Hematopoietic multipotent progenitor cell treated with erythropoietin and hydrocortisone succinate and interleukin-3 and kit ligand, for 6 days (in vitro differentiated cells): ENCODE measurements at regions not wholly inside any gene's neighbourhood (a gene's known extent, or its start where the extent isn't known, plus 50 kb on each side); places are given as distances from the start of the nearest gene placed in this dataset.

ENCODE experiments used
- DNase-seq: peaks from one replicate; pipeline ENCODE4 v3.0.0-alpha.2; 2015

DNA sequence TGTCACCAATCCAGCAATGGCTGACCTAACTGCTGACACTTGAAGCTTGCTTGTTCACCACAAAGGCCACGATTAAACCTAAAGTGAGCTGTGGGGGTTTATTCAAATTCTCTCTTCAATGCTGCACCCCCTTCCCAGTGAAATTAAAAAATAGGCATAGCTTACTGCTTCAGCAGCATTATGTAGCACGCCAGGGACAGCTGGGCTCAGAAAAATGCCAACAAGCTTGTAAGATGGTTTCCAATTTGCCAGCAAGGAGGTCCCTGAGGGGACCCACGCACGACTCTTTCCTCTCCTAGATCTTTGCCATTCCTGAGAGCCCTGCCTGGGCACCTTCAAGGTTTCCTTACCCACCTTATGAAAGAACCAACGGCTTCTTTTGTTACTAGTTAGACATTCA, 113.5 kb upstream of the CDH4 start:
- no peak for DNase-seq

DNA sequence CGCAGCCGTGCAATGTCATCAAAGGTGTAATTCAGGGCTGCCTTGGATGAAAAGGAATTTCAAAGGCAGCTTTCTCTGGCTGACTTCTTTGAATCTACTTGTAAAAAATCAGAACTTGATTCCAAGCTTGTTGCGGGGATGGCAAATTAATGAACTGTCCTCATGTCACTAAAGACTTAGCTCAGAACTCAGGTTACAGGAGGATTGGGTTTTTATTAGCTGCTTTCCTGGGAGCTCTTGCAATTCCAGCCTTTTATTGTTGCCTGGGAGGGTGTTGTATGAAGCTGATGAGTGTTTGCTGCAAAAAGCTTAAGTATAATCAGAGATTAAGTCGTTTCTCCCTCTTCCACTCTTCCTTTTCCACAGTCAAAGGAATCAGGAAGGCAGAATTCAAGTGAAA, 113.0 kb upstream of the CDH4 start:
- no peak for DNase-seq

DNA sequence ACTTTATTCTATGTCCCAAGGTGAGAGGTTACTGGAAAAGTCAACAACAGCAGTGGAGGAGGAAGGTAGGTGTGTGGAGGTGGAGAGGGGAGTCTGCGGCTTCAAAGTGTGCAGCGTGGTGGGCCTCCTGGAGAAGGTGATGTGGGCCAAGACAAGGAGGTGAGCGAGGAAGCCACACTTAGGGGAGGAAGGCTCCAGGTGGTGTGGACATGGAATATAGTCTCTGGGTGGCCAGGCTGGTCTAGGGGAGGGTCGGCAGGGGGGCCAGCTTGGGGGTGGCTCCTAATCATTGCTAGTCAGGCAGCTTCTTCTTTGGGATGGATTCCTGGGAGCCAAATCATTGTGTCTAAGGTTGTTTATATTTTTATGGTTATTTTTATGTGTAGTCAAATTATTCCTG, 111.5 kb upstream of the CDH4 start:
- no peak for DNase-seq

DNA sequence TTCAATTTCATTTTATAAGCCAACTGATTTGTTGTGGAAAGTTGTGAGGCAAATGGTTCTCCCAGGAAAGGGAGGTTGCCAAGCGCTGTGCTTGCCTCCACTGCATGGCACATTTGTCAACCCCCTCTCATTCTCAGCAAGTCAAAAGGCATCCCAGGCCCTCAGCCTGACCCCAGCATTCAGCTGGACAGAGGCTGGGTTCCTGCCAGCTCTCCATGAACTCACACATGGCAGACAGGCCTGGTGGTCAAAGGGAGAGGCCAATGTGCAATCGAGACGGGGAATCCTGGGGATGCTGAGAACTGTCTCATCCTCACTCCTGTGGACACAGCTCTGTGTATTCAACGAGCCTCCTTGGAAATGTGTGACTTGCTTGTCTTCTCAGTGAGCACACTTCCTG, 106.0 kb upstream of the CDH4 start:
- DNase-seq, result no peak

DNA sequence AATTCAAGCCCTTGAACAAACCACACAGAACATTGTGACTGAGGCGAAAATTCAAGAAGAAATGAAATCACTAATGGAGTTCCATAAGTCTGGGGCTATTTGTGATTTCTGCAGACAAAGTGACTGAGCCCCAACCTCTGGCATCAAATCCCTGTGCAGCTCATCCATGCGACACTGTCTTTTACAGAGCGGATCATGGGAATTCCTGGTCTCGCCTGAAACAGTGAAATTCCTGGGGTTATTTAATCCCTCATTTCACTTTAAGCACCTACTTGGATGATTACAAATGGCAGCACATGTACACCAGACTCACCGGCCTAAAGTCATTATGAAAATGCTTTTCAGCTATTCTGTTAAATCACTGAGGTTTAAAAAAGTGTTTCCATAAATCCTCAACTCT, 102.4 kb upstream of the CDH4 start:
- DNase-seq, result no peak

DNA sequence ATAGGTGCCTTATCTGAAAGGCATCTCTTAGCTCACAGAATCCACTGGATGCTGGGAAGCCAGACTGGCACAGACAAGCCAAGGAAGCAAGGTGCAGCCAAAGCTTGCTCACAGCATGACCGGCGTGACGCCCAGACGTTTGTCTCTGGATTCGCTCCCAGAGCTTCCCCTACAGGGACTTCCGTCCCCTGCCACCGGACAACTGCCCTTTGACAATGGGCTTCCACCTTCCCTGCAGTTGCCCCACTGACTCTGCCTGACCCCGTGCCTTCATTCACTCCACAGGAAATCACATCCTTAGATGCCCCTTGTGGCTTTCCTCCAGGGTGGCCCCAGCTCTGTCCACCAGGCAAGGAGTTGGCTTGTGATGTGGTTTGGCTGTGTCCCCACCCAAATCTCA, 94.8 kb upstream of the CDH4 start:
- no peak for DNase-seq

DNA sequence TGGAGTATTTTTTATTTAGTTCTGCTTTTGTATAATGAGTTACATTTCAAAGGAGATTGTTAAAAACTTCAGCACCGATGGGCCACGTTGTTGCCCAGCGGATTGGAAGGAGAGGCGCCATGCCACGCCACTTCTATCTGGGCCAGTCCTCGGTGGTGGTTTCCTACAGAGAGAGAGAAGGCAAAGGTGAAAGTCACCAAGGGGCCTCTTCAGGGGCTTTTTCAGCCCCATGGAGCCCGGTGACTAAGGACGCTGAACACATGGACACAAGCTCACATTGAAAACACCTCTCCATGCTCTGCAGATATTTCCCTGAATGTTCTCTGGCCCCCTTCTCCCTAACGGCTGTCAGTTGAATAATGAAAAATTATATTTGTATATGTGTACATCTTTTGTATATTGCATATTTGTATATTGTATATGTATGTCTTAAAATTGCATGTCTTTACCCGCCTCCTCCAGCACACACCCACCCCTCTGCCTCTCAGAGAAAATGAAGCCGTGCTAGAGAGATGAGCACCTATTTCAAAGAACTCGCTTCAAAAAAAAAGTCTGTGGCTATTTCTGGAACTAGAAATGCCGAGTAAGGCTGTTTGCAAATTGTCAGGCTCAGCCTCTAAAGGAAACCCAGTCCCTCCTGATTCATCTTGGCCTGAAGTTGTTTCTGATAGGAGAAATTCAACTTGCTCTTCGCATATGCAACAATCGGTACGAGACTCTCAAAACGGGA, 91.9 kb upstream of the CDH4 start:
- no peak for DNase-seq

DNA sequence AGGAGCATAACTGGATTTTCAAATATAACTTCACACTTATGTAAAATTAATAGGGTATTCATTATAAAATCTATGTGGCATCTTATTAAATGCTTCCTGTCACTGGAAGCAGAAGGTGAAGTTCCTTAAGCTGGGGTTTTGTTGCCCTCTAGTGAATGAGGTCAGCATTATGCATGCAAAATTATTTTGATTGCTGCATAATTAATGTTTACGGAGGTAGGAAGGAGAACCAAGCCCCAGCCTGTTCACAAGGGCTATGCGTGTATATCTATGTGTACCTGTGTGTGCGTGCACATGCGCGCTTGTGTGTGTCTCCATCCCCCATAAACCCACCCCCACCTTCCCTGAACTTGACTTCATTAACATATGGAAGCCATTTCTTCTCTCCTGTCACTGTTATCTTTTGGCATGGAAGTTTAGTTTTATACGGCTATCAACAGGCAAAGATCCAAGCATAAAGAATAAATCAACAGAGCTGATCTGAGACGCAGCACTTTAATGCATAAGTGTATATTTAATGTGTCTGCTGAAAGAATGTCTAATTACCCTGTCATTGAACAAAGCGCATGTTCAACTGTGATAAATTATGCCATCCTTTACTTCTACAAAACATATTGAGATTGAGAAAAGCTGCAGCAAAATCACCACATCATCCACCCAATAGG, 90.2 kb upstream of the CDH4 start:
- no peak for DNase-seq

DNA sequence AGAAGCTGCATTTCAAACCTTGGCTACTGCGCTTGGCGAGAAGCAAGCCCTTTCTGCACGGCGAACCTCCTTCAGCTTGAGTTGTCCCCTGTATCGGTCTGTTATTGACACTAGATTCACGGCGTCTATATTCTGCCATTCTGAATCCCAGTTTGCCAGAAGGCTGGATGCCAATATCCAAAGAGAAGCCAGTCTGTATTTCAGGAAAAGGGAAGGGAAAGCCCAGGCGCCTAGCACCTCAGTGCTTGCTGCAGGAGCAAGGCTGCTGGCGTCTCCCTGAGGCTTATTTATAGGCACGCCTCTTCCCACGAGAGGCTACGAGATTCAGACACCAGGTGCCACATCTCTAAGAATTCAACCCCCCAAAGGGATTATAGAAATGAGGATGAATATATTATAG, 89.6 kb upstream of the CDH4 start:
- no peak for DNase-seq

DNA sequence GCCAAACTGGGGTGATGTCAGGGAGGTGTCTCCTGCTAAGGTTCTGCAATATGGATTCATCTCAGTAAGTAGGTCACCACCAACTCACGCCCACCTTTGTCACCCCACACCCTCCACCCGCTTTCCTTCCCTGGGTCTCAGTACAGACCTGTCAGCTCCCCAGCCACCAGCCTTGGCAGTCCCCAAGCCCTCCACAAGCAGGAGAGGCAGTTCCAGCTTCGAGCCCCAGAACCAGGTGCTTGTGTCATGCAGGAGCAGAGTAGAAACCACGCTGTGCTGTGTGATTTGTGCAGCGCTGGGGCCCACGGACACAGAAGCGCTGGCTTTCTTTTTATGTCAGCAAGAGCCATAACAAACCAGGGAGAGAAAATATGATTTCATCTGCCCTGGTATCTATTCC, 89.0 kb upstream of the CDH4 start:
- no peak for DNase-seq

DNA sequence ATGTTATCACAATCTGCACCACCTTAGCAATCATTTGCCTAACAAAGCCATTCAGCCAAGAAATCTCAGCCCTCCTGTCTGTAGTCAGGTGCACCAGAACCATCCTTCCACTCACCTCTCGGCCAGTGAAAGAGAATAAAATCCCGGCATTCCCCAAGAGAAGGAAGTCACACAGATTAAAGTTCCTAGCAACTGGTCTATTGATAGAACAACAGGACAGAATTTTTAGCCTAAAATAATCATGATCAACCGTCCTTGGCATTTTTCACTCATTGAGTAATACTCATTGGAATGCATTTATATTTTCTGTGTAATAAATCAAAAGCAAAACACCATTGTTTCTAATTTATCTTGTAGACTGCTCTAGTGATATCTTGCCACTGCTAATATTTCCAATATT, 85.7 kb upstream of the CDH4 start:
- no peak for DNase-seq

DNA sequence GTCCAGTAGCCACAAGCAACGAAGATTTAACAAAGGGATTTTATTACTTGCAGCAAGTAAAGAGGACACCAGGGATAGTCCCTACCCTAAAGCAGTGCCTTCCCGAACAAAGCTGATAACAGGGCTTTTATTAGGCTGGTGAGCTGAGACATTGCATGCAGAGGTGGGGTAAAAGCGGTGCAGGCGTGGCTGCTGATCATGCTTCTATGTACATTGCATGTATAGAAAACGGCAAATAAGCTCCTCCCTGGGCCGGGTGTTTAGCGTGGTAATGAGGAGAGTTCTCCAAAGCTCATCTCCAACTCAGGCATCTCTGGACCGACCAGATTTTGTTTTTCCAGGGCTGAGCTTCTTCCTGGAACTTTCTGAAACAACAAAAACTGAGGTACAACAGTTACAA, 83.5 kb upstream of the CDH4 start:
- no peak for DNase-seq

DNA sequence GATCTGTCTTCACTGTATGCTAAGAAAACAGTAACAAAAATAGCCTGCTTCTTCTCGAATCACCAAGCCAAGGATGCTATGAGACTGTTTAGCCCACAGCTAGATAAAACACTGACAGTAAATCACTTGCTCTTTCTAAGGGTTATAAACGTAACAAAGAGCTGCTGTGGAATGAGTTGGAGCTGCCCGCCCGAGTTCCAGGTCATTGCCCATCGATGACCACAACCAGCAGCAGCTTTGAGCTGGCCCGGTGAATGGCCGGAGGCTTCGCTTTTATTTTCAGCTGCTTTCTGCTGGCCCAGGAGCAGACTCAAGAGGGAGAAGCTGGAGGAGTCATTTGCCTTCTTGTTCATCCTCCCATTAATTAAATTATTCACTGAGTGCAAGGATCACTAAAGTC, 82.2 kb upstream of the CDH4 start:
- no peak for DNase-seq

DNA sequence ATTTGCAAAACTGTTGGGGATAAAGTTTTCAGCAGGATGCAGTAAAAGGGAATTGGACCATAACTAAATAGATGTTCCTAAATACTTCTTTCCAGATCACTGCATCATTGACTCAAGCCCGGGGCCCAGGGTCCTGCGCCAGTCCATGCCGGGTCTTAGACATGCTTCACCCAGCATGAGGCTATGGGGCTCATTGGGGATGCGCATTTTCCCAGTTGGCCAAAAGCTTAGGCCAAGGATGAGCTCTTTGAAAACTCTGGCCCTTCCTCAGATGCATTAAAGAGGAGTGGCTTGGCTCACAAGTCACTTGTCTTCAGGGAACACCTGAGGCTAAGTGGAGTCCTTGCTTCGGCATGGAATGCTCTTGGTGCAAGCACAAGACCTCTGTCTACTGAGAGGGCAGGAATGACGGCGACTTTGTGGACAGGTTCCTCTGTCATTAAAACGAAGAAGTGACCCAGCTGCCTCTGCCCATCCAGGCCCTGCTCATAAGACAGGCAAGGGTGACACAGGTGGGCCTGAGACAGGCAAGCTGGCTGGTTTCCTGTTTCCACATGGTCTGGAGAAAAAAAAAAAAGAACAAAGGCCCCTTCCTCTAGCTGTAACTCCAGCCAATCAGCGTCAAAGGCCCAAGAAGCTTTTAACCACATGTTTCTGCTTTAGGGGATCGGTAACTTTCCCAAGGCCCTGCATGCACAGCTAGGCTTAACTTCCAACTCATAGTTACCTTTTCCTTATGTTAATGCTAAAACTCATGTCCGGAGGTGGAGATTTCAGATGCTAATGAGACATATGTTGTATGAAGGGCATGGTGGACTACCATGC, 81.4 kb upstream of the CDH4 start:
- no peak for DNase-seq

DNA sequence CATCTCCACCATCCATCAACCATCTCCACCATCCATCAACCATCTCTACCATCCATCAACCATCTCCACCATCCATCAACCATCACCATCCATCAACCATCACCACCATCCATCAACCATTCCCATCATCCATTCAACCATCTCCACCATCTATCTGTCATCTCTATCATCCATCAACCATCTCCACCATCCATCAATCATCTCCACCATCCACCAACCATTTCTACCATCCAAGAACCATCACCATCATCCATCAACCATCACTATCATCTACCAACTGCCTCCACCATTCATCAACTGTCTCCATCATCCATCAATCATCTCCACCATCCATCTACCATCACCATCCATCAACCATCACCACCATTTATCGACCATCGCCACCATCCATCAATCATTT, 78.8 kb upstream of the CDH4 start:
- DNase-seq, result no peak

DNA sequence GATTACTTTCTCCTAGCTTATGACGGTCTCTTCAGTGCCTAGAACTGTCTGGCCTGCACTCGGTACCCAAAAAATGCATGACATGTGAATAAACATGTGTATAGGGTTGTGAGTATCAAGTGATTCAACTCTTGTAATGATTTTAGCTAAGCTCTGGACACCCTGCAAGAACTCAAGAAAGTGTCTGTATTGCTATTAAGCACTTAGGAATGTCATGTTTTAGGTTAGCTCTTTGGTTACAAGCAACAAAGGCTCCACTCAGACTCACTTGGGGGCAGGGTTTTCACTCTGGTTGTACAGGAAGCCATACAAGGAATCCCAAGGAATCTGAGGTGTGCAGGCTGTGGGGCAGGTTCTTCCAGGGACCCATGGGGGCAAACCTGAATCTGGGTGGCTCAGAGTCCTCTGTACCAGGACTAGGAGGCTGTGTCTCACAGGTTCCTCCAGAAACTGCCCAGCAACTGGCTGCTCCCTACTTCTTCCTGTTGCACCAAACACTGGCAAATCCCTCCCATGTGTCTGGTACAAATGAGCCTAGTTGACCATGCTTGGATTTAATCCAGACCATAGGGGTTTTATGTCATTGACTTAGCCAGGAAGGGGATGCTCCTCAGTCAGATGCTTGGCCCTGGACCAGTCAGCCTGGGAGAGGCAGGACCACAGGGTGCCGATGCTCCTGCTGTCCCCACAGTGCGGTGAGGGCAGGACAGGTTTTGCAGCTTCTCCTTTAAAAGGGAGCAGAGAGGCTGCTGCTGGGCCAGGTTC, 77.9 kb upstream of the CDH4 start:
- no peak for DNase-seq

DNA sequence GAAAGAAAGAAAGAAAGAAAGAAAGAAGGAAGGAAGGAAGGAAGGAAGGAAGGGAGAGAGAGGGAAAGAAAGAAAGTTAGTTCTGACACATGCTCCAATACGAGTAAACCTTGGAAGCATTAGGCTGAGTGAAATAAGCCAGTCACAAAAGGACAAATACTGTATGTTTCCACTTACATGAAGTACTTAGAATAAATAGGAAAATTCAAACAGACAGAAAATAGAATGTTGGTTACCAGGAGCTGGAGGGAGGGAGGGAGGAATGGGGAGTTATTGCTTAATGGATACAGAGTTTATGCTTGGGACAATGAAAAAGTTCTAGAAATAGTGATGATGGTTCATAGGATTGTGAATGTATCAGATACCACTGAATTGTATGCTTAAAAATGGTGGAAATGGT, 75.2 kb upstream of the CDH4 start:
- DNase-seq, result no peak

DNA sequence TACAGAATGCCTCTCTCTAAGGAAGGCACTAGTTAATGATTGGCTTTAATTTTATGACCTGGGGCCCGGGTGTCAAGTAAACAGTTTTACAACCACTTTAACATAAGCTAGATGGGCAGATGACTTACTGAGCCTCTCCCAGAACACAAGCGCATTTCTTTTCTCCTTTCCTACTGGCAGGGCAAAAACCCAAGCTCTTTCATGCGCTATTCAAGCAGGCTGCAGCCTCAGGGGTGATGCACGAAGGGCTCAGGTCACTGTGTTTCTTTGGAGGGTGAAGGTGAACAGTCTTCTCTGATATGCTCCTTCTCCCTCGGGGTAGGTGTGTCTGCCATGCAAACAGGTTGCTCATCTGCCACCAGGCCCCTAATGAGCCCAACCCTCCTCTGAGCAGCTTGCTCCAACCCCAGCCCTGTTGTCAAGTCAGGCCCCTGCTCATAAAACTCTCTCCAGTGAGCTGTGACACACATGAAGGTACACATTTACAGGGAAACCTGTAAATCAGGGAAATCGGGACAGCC, 73.5 kb upstream of the CDH4 start:
- no peak for DNase-seq

DNA sequence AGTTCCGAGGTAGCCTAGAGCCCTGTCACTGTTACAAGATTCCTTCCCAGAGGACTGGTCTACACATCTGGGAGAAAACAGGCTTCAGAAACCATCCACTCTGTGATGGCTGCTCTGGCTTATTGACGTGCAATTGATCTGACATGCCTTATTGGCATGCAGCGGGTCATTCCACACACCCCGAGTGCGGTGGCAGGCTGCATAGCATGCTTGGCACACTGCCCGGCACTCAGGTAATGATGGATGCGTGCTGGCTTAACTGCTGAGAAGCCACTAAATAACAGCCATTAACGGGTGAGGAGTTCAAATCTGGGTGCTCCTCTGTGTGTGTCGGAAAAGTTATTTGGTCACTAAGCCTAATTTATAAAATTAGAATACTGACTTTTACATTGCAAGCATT, 67.9 kb upstream of the CDH4 start:
- no peak for DNase-seq

DNA sequence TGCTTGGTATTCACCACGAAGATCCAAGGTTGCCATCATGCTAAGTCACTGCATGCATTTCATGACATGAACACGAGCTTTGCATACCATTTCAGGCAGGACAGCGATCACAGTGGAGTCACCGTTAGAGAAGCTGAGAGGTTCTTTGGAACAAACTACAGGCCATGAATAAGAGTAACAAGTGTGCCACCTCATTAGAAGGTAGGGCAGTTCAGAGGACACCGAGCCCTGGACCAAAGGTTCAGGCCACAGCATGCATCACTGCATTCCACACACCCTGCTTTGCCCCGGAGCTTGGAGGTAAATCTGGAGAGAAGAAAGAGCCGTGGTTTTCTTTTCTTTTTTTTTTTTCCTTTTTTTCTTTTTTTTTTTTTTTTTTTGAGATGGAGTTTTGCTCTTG, 66.9 kb upstream of the CDH4 start:
- DNase-seq, result no peak

DNA sequence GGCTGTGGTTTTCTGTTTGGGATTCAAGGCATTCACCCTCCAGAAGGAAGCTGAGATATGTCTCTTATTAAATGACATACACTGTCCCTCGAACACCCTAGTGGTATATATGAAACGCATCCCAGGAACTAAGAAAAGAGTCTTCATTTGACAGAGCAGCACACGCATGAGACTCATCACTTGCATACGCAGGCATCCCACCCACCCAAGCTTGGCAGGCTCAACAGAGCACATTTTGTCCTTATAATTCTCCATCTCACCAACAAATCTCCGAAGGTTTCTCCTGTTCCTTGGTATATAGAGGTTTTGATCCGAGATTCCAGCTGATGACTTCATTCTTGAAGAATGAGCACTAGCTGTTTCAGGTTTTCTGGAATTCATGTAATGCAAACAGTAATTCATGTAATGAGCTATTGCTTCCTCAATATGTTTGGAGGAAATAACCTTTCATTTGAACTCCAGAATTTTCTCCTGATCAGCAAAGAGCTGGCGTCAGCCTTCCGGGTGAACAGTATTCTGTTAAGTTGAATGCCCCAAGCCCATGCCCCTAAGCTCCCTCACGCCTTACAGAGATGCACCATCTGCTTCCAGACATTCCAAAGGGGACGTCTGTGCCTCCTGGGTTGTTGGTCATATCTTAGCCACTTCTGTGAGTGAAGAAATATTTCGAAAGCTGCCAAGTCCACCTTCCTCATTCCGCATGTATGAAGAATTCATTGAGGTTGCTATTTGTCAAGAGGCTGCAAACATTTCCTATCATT, 66.0 kb upstream of the CDH4 start:
- DNase-seq, result no peak

DNA sequence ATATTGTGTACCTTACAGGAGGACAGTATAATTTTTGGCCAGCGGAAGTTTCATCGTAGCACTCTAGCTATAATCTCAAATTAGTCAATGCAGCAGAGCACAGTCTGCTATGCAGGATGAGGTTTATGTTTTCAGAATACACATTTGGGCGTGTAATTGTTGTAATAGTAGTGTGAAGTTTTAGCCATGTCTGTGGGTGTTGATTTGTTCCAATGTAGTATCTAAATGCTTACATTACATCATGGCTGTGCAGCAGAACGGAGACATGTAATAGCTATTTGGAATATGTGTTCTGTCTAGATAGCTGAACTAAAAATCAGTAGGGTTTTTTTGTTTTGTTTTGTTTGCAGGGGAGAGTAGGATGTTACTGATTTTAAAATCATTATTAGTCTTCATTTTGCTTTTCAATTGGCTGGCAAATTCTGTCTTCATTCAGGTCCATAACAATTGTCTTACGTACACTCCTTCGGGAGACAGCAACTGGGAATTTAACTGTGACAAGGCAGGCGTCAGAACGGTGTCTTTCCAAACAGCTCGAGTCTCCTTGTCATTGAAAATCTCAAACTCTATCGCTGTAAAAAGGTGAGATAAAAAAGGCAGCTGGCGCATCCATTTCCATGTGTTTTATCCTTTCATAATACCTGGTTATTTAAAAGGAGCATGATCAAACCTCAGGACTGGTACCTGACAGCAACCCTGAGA, 65.1 kb upstream of the CDH4 start:
- DNase-seq, result no peak
